Lung (tissue), 11 donors: ENCODE measurements at regions not wholly inside any gene's neighbourhood (a gene's known extent, or its start where the extent isn't known, plus 50 kb on each side); places are given as distances from the start of the nearest gene placed in this dataset.

Experiments
- ATAC-seq: fragments of 200-7000 bp; cut with Tn5 transposase; one replicate; pipeline ENCODE4 v1.9.1; 2020; ENCODE audit warnings: moderate number of reproducible peaks; ENCODE audit not compliant: insufficient read depth, low FRiP score
- DNase-seq, 3 donors: peaks; one replicate each; pipeline ENCODE4 v3.0.0-alpha.2; 2013 to 2017
- H3K27ac ChIP-seq, 2 donors: one replicate each; pipeline ENCODE4 v1.5.1; 2013; ENCODE audit warnings: mild to moderate bottlenecking in 2 of 2, moderate library complexity in 2 of 2, control low read depth in 1 of 2, inconsistent platforms in 1 of 2, low read depth in 1 of 2, low read length in 1 of 2
- H3K27me3 ChIP-seq, 3 donors: one replicate each; pipeline ENCODE4 v1.5.1; 2013; ENCODE audit warnings: low read length in 2 of 3; ENCODE audit not compliant: control insufficient read depth in 3 of 3, insufficient read depth in 3 of 3
- H3K36me3 ChIP-seq, 4 donors: one replicate each; pipeline ENCODE4 v1.5.1; 2013; ENCODE audit warnings: low read length in 4 of 4, mild to moderate bottlenecking in 1 of 4, moderate library complexity in 1 of 4; ENCODE audit not compliant: control insufficient read depth in 4 of 4, insufficient read depth in 4 of 4
- H3K4me1 ChIP-seq, 5 donors: one replicate each; pipeline ENCODE4 v1.5.1; 2013; ENCODE audit warnings: low read length in 5 of 5, mild to moderate bottlenecking in 2 of 5, moderate library complexity in 1 of 5; ENCODE audit not compliant: control insufficient read depth in 5 of 5, insufficient read depth in 5 of 5
- H3K4me3 ChIP-seq: one replicate; pipeline ENCODE4 v1.5.1; 2013; ENCODE audit warnings: mild to moderate bottlenecking, control low read depth, moderate library complexity
- H3K9ac ChIP-seq, 2 donors: one replicate each; pipeline ENCODE4 v1.5.1; 2013; ENCODE audit warnings: low read length in 2 of 2, control low read depth in 1 of 2; ENCODE audit not compliant: insufficient read depth in 1 of 2
- H3K9me3 ChIP-seq, 4 donors: one replicate each; pipeline ENCODE4 v1.5.1; 2013; ENCODE audit warnings: low read length in 3 of 4, mild to moderate bottlenecking in 1 of 4, moderate library complexity in 1 of 4; ENCODE audit not compliant: control insufficient read depth in 4 of 4, insufficient read depth in 3 of 4
- CTCF ChIP-seq: IDR thresholded peaks from 2 replicates; pipeline ENCODE4 v1.5.1; 2012; ENCODE audit warnings: mild to moderate bottlenecking; ENCODE audit errors: control extremely low read depth, extremely low read depth
- WGBS, 2 donors: extraction: QIAGEN DNeasy Blood & Tissue Kit; methylation state at CpG; one replicate each; pipeline ENCODE4 v1.1.7; 2013; 5-methylcytosine and 5-hydroxymethylcytosine counted together
- donor health status: control.
- donor health status: control.
- donor health status: Bipolar disorder and iron deficiency.
- donor health status: healthy.
- donor health status: DM: yes; HTN: yes; CAD: no.

GRCh38 chr22:48346311-48346710 is 1481.4 kb downstream of the BRD1 start:
- no peak for TF ChIP-seq CTCF
- ATAC-seq (no peak), DNase-seq (no peak)
- peaks cover 0 to 2% (median 0%) of the 10 kb centered on the region in 5 donors for H3K4me1 ChIP-seq
- H3K9me3 ChIP-seq = peaks cover 0 to 2% (median 0%) of the 10 kb centered on the region in 4 donors
- no peak overlapping the region for H3K27ac ChIP-seq
- no peak overlapping the region for H3K4me3 ChIP-seq
- H3K36me3 ChIP-seq = no peaks in the 10 kb centered on the region
- 85 to 91% methylated on average over 12 of the region's 12 CpGs for WGBS, 2 donors
- H3K9ac ChIP-seq = no peak overlapping the region
- H3K27me3 ChIP-seq = peaks cover 0 to 28% (median 13%) of the 10 kb centered on the region in 3 donors

- Histone ChIP-seq H3K27ac (no peak overlapping the region), H3K4me1 (peaks cover 0 to 6% (median 0%) of the 10 kb centered on the region in 5 donors), H3K27me3 (peaks cover 0 to 33% (median 9%) of the 10 kb centered on the region in 3 donors), H3K9ac (no peak overlapping the region), H3K9me3 (no peaks in the 10 kb centered on the region), H3K4me3 (no peak overlapping the region), H3K36me3 (no peaks in the 10 kb centered on the region)
- WGBS, 2 donors = 80 to 86% methylated on average over 14 of the region's 14 CpGs
- TF ChIP-seq CTCF = no peak
- DNase-seq = no peak
- no peak for ATAC-seq
Measured at GRCh38 chr22:48345631-48346030, 1482.0 kb downstream of the BRD1 start.

- peaks cover 0 to 9% (median 0%) of the 10 kb centered on the region in 5 donors for H3K4me1 ChIP-seq
- H3K9ac ChIP-seq = no peak overlapping the region
- ATAC-seq (no peak), DNase-seq (no peak)
- no peak overlapping the region for H3K4me3 ChIP-seq
- no peaks in the 10 kb centered on the region for H3K9me3 ChIP-seq
- H3K27me3 ChIP-seq = peaks cover 0 to 20% (median 0%) of the 10 kb centered on the region in 3 donors
- H3K27ac ChIP-seq = no peak overlapping the region
- no peaks in the 10 kb centered on the region for H3K36me3 ChIP-seq
- WGBS, 2 donors = 77 to 79% methylated on average over 14 of the region's 14 CpGs
- no peak for TF ChIP-seq CTCF
Measured at GRCh38 chr22:48343461-48343860, 1484.2 kb downstream of the BRD1 start.

- no peaks in the 10 kb centered on the region for H3K9me3 ChIP-seq
- no peaks in the 10 kb centered on the region for H3K36me3 ChIP-seq
- H3K27me3 ChIP-seq = peaks cover 0 to 22% (median 3%) of the 10 kb centered on the region in 3 donors
- DNase-seq = no peak
- no peak for ATAC-seq
- peaks cover 0 to 9% (median 0%) of the 10 kb centered on the region in 5 donors for H3K4me1 ChIP-seq
- 93 to 95% methylated on average over 4 of the region's 4 CpGs for WGBS, 2 donors
- no peak overlapping the region for H3K9ac ChIP-seq
- H3K27ac ChIP-seq = no peak overlapping the region
- TF ChIP-seq CTCF = no peak
- no peak overlapping the region for H3K4me3 ChIP-seq
Measured at GRCh38 chr22:48342732-48343131, 1484.9 kb downstream of the BRD1 start.
